ENCODE measurements at regions not wholly inside any gene's neighbourhood (a gene's known extent, or its start where the extent isn't known, plus 50 kb on each side); places are given as distances from the start of the nearest gene placed in this dataset.
"Not testable (repeated sequence)": the region's sequence is repeated elsewhere in the genome, so short reads cannot be mapped to it uniquely, and the experiment has no call there.

- DNase-seq: no peak
Measured at GRCh38 chr4:81617545-81617944, 145.8 kb upstream of the RASGEF1B start.

GRCh38 chr4:81611221-81611620, 139.5 kb upstream of the RASGEF1B start:
- DNase-seq: no peak

DNA sequence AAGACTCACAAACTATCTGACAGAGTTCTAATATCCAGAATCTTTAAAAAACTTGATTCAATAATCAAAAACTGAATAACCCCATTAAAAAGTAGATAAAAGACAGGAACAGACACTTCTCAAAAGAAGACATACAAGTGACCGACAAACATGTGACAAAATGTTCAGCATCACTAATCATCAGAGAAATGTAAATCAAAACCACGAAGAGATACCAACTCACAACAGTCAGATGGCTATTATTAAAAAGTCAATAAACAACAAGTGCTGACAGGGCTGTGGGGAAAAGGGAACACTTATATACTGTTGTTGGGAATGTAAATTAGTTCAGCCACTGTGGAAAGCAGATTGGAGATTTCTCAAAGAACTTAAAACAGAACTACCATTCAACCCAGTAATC, 138.1 kb upstream of the RASGEF1B start:
- DNase-seq: no peak

DNA sequence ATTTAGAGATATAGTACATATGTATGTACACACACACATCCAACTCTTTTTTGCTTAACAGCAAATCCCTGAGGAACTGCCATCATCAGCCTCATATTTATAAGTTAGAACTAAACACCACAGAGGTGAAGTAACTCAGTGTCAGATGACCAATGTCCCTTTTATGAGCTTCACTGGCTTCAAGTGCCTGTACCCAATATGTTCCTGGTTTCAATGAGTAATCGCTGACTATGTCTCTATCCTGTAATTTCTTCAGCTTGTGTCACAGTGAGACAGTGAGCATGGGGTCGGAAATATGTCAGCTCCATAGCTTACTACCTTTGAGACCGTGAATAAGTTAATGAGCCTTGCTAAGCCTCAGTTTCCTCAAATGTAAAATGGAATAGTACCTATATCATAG, 136.2 kb upstream of the RASGEF1B start:
- no peak for DNase-seq

DNA sequence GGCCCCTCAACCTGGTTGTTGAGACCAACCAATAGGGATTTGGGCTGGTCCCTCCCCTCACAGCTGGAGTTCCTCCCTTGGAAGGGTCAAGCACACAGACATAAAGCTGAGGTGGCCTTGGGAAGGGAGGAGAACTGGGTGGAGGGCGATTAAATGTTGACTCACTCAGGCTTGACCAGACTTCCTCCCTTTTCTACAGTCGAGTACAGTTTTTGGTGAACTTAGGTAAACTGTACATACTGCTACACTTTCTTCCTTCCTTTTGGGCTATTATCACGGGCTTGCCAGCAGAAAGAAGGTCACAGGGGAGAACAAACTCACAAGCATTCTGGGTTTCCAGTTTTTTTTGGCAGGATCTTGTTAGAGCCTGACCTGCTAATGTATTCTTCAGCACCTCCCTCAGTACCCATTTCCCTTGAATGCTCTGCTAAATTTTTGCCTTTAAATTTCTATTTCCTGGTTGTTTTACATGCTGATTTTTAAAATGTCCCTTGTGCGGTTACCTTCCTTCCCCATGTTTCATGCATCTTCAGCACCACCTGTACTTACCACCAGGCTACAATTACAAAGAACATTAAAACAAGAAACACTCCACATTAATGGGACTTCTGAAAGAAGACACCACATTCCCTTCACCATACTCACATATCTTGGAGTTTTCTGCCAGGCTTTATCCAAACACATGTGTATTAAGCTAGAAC, 135.2 kb upstream of the RASGEF1B start:
- DNase-seq: no peak

DNA sequence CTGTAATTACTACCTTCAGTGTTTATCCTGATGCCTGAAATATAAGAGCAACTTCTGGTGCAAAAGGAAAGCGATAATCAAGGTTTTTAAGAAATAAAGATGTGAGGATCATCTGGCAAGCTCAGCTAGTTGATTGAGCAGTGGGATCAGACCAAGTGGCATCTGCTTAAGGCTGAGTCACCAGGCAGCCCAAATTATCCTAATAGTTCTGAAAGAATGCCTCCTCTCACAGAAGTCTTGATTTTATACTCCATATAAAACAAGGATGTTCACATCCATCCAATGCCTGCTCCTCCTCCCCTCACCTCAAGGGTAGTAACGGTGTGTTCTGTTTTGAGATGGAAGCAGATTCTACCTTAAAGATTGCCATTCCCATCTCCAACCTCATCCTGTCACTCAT, 134.5 kb upstream of the RASGEF1B start:
- DNase-seq: no peak

DNA sequence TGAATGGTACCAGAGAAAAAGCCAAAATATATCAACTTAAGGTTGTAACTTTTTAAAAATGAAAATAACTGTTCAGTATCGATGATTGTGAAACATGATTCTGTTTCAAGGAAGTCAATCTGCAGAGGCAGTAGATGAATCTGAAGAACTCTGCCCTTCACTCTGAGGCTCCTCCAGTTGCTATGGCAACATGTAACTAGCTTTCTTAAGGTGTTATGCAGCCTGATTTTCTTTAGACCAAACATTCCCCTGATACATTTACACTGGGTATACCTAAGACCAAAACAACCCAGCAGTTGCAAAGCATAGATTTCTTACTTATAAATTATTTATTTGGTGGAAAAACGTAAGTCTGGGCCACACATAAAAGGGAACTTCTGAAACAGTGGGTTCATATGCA, 133.6 kb upstream of the RASGEF1B start:
- no peak for DNase-seq

DNA sequence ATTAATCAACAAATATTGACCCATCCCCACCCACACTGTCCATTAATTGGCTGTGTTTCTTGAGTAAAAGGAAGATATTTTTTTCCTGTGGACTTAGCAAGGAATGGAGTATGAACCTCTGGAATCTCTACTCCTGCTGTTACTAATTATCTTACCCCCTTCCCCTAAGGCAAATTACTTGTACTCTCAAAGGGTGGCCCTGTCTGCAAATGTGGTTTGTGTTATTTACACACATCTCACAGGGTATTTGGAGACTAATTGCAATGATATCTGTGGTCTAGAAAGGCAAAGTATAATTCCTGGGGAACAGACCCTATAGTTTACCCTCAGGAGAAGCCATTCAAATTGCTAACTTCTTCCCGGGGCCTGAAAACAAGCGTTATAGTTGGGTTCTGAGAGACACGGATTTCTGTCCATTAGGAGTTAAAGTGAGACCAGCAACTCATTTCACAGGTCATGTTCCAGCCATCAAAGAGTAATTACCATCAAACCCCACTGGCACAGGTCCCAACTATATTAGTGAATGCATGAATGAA, 133.0 kb upstream of the RASGEF1B start:
- no peak for DNase-seq

DNA sequence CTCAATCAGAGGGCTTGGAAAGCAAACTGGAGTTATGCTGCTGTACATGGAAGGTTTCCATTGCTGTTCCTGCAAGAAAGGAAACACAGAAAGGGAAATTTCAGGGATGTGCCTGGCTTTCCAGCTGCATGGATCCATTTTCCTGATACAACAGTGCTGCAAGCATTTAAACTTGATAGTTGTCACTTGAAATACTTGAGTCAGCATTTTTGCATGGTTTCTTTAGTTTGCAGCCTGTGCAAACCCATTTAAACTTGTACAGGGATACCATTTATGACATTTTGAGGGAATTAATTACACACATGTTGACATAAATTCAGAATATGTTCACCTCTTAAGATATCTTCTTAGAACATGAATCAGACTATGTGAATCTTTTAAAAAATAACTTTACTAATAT, 131.1 kb upstream of the RASGEF1B start:
- DNase-seq: no peak

- DNase-seq: no peak
Measured at GRCh38 chr4:81601358-81601694, 129.6 kb upstream of the RASGEF1B start.

GRCh38 chr4:81600520-81601357, 129.0 kb upstream of the RASGEF1B start:
- DNase-seq: no peak

DNA sequence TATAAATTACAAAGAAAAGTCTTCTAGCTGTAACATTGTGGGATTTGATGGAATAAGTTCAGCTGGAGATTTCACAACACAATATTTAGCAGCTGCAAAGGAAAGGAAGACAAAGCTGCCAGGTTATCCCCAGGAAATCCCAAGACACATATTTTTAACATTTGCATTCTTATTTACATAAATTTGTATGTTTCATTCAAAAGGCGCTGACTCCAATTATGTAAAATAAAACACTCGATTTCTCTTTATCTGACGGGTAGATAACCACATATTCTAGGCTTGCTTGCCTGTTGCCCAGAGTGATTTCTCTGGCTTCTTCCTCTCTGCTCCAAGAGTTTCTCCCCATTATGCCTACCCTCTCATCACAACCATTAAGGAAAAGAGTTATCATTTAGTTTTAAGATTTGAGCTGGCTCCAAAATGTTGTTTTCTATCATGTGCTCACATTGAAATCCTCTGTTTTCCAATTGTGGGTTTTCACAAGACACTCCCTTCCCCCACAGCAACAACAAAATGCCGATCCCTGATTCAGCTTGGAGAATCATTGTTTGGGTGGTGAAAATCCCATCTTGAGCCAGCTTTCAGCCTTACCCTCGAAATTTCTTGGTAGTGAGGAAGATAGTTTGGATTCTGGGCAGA, 128.2 kb upstream of the RASGEF1B start:
- DNase-seq: no peak

DNA sequence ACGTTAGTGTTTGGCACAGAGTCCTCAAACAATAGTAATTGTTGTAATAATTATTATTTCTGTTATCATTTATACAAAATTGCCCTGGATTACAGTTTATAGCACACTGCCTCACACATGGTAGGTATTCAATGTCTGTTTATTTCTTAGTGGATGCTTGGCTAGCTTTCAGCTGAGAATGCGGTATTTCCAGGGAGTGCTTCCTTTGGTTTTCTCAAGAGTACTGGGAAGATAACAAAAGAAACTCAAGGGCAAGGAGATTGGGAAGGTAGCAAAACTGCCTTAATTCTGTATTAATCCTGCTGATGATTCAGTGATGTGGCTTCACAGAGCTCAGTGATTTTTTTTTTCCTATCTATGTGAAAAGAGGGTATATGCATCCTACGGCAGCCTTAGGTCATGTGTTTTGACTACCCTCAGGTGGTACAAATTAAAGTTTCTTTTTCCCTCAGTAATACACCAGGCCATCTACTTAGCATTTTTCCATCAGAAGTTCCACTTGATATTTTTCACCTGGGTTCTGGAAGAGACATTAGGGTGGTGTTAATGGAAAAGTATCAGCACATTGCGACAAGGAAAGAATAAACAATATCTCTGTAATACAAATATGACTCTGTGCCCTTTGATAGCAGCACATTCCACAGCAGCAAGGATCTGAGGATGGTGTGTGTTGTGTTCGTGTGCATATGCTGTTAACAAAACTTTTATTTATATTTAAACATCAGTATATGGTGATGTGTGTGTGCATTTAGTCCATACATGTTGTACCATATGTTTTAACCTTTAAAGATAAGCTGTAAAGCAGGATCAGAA, 124.3 kb upstream of the RASGEF1B start:
- no peak for DNase-seq

DNA sequence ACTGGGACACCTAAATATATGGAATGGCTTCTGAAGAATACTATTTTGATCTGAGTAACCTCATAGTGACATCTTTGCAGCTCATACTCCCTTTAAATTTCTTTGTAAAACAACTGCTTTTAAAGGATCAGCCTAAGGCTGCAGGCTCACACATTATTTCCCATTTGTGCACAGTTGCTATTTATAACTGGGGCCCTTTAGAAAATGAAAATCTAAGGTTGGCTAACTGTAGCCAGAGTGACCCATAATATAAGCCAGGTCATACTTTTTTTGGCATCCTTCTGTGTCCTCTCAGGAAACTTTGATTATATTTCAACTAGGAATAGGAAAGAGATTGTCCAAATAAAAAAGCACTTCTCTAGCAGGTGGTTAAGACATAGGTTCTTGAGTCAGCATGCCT, 123.6 kb upstream of the RASGEF1B start:
- DNase-seq: no peak

- no peak for DNase-seq
Measured at GRCh38 chr4:81594490-81595159, 122.9 kb upstream of the RASGEF1B start.

- no peak for DNase-seq
Measured at GRCh38 chr4:81592701-81593100, 121.0 kb upstream of the RASGEF1B start.

DNA sequence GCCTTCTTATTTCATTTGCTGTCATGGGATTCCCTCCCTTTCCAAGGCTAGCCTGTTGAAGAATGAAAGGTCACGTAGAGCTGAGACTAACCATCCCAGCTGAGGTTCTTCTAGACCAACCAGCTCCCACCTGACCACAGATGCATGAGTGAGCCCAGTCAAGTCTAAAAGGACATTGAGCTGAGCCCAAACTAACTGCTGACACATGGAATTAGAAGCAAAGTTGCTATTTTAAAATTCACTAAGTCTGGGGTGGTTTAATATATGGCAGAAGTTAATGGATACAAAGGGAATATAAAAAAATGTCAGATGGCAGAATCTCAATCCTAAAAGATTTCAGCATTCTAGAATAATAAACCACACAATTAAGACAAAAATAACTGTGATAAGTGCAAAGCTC, 118.9 kb upstream of the RASGEF1B start:
- no peak for DNase-seq

DNA sequence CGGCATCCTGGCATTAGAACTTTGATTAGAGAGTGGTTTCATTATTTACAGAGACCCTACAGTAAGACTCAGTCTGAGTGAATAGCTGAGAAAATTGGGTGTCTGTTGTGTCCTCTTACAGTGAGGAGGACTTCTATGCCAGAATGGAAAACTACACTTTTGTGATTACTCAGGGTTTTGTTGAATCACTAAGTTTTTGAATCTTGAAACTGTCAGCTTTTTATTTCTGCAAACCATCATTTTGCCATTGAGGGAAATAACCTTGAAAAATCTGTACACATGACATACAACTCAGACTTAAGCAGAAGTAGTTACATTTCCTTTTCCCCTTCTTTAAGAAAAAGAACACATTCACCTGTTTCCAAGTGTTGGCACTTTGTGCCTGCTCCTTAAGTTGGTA, 117.6 kb upstream of the RASGEF1B start:
- DNase-seq: no peak

DNA sequence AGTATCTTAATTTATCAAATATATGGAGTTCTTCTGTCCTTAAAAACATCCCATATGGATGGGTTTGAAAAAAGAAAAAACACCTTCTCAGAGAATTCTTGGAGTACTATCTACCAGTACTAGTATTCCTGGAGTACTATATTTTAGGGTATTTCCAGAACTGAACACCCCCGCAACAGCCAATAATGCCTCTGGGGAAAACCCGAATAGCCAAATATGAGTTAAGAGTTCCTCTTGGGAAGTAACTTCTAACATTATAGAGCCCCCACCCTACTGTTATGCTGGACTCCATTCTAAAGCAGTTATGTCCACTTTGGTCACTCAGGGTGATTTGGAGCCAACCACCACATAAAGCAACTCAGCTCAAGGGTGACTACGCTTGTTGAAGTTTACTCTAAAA, 115.0 kb upstream of the RASGEF1B start:
- DNase-seq: no peak

GRCh38 chr4:81580994-81581374, 109.3 kb upstream of the RASGEF1B start:
- not testable (repeated sequence) for DNase-seq

- DNase-seq: no peak
Measured at GRCh38 chr4:81580346-81580993, 108.8 kb upstream of the RASGEF1B start.

- DNase-seq: no peak
Measured at GRCh38 chr4:81577392-81577791, 105.7 kb upstream of the RASGEF1B start.

Measured in NCI-H1436 (cell line).